Activated CD4-positive, alpha-beta T cell treated with anti-CD3 and anti-CD28 coated beads, Interleukin-2, Interleukin-4, amounts not matched to agents 100 ng/mL and 50 ng/mL, durations not matched to agents 16 hours and 8 hours (primary cell): ENCODE measurements at regions not wholly inside any gene's neighbourhood (a gene's known extent, or its start where the extent isn't known, plus 50 kb on each side); places are given as distances from the start of the nearest gene placed in this dataset.

Experiments used
- DNase-seq: peaks from one replicate; pipeline ENCODE4 v3.0.0-alpha.2; 2020; ENCODE audit warnings: low spot score

- DNase-seq, result no peak
Measured at GRCh38 chr15:53400986-53401385, 358.5 kb downstream of the WDR72 start.

- DNase-seq, result no peak
Measured at GRCh38 chr15:53397041-53397616, 362.3 kb downstream of the WDR72 start.

GRCh38 chr15:53395871-53396270 lies 363.6 kb downstream of the WDR72 start:
- no peak for DNase-seq

GRCh38 chr15:53390549-53390948 lies 368.9 kb downstream of the WDR72 start:
- DNase-seq, result no peak

GRCh38 chr15:53389271-53390037 lies 370.0 kb downstream of the WDR72 start:
- no peak for DNase-seq

GRCh38 chr15:53384417-53384816 lies 375.0 kb downstream of the WDR72 start:
- no peak for DNase-seq

- no peak for DNase-seq
Measured at GRCh38 chr15:53378096-53378800, 381.2 kb downstream of the WDR72 start.

- no peak for DNase-seq
Measured at GRCh38 chr15:53367740-53368139, 391.7 kb downstream of the WDR72 start.

- DNase-seq, result no peak
Measured at GRCh38 chr15:53360881-53361280, 398.6 kb downstream of the WDR72 start.

- no peak for DNase-seq
Measured at GRCh38 chr15:53359038-53359437, 400.4 kb downstream of the WDR72 start.

- no peak for DNase-seq
Measured at GRCh38 chr15:53354874-53355273, 404.6 kb downstream of the WDR72 start.

GRCh38 chr15:53351373-53351772 lies 408.1 kb downstream of the WDR72 start:
- no peak for DNase-seq

- no peak for DNase-seq
Measured at GRCh38 chr15:53346583-53346982, 412.9 kb downstream of the WDR72 start.

GRCh38 chr15:53331328-53332190 lies 427.9 kb downstream of the WDR72 start:
- DNase-seq, result no peak

- no peak for DNase-seq
Measured at GRCh38 chr15:53328341-53328740, 431.1 kb downstream of the WDR72 start.

- no peak for DNase-seq
Measured at GRCh38 chr15:53324061-53324460, 435.4 kb downstream of the WDR72 start.

GRCh38 chr15:53323191-53323590 lies 436.3 kb downstream of the WDR72 start:
- DNase-seq, result no peak

- no peak for DNase-seq
Measured at GRCh38 chr15:53320816-53321215, 438.6 kb downstream of the WDR72 start.

- no peak for DNase-seq
Measured at GRCh38 chr15:53312707-53313106, 446.8 kb downstream of the WDR72 start.

GRCh38 chr15:53310709-53311108 lies 448.8 kb downstream of the WDR72 start:
- DNase-seq, result no peak

- DNase-seq, result no peak
Measured at GRCh38 chr15:53307952-53308624, 451.4 kb downstream of the WDR72 start.

- no peak for DNase-seq
Measured at GRCh38 chr15:53305554-53305953, 453.9 kb downstream of the WDR72 start.
